ENCODE measurements at regions not wholly inside any gene's neighbourhood (a gene's known extent, or its start where the extent isn't known, plus 50 kb on each side); places are given as distances from the start of the nearest gene placed in this dataset.

GRCh38 chr13:112145551-112146360, 78.8 kb downstream of the SOX1 start:
- ATAC-seq (ENCODE audit: low FRiP score) (no peak), DNase-seq (ENCODE audit: low spot score) (no peak)
- TF ChIP-seq CTCF (IDR thresholded peaks at IDR 0.05), result no peak

GRCh38 chr13:112150352-112150751, 83.4 kb downstream of the SOX1 start:
- DNase-seq (ENCODE audit: low spot score), result no peak
- TF ChIP-seq CTCF (IDR thresholded peaks at IDR 0.05), result no peak
- ATAC-seq (ENCODE audit: low FRiP score), result no peak

- no peak for DNase-seq (ENCODE audit: low spot score)
- no peak for TF ChIP-seq CTCF (IDR thresholded peaks at IDR 0.05)
Observed at GRCh38 chr13:112152846-112153245, 85.9 kb downstream of the SOX1 start.

GRCh38 chr13:112153364-112153763, 86.4 kb downstream of the SOX1 start:
- no peak for DNase-seq (ENCODE audit: low spot score)
- no peak for ATAC-seq (ENCODE audit: low FRiP score)

More at GRCh38 chr13:112152846-112153245, 85.9 kb downstream of the SOX1 start:
- no peak for ATAC-seq (ENCODE audit: low FRiP score)

GRCh38 chr13:112153846-112154245, 86.9 kb downstream of the SOX1 start:
- no peak for ATAC-seq (ENCODE audit: low FRiP score)
- no peak for TF ChIP-seq CTCF (IDR thresholded peaks at IDR 0.05)
- no peak for DNase-seq (ENCODE audit: low spot score)

More at GRCh38 chr13:112153364-112153763, 86.4 kb downstream of the SOX1 start:
- no peak for TF ChIP-seq CTCF (IDR thresholded peaks at IDR 0.05)

GRCh38 chr13:112154301-112155060, 87.5 kb downstream of the SOX1 start:
- no peak for TF ChIP-seq CTCF (IDR thresholded peaks at IDR 0.05)
- DNase-seq (ENCODE audit: low spot score), result no peak
- ATAC-seq (ENCODE audit: low FRiP score), result no peak
